Endodermal cell (in vitro differentiated cells): ENCODE measurements at regions not wholly inside any gene's neighbourhood (a gene's known extent, or its start where the extent isn't known, plus 50 kb on each side); places are given as distances from the start of the nearest gene placed in this dataset.

ENCODE experiments used
- DNase-seq: peaks from one replicate; pipeline ENCODE4 v3.0.0-alpha.2; 2017
- H3K27ac ChIP-seq: 2 replicates; pipeline ENCODE4 v1.5.1; 2013; ENCODE audit warnings: mild to moderate bottlenecking, low read depth, low read length, moderate library complexity
- H3K27me3 ChIP-seq: 2 replicates; pipeline ENCODE4 v1.6.1; 2013; ENCODE audit warnings: mild to moderate bottlenecking, low read length, moderate library complexity; ENCODE audit not compliant: insufficient read depth, control insufficient read depth, poor library complexity, severe bottlenecking
- H3K36me3 ChIP-seq: 2 replicates; pipeline ENCODE4 v1.7.0; 2013; ENCODE audit warnings: mild to moderate bottlenecking, low read length, moderate library complexity; ENCODE audit not compliant: control insufficient read depth, insufficient read depth
- H3K4me1 ChIP-seq: one replicate; pipeline ENCODE4 v1.7.0; 2013; ENCODE audit warnings: low read length; ENCODE audit not compliant: control insufficient read depth, insufficient read depth
- H3K4me3 ChIP-seq: 2 replicates; pipeline ENCODE4 v1.5.1; 2013; ENCODE audit warnings: mild to moderate bottlenecking, low read length, moderate library complexity
- H3K9ac ChIP-seq: 2 replicates; pipeline ENCODE4 v1.6.1; 2013; ENCODE audit warnings: mild to moderate bottlenecking, low read length, moderate library complexity; ENCODE audit not compliant: poor library complexity, severe bottlenecking; ENCODE audit errors: extremely low read depth
- H3K9me3 ChIP-seq: 2 replicates; pipeline ENCODE4 v1.6.1; 2013; ENCODE audit warnings: mild to moderate bottlenecking, low read length, moderate library complexity; ENCODE audit not compliant: control insufficient read depth
- H3K27ac Mint-ChIP-seq: 2 replicates; pipeline ENCODE4 v1.8.0; 2020; ENCODE audit warnings: mixed read lengths
- H3K27me3 Mint-ChIP-seq: 2 replicates; pipeline ENCODE4 v1.8.0; 2021; ENCODE audit warnings: mild to moderate bottlenecking, mixed read lengths; ENCODE audit not compliant: insufficient read depth
- H3K36me3 Mint-ChIP-seq: 2 replicates; pipeline ENCODE4 v1.8.0; 2020; ENCODE audit warnings: low read depth, mixed read lengths
- H3K4me1 Mint-ChIP-seq: 2 replicates; pipeline ENCODE4 v1.8.0; 2020; ENCODE audit warnings: mixed read lengths
- H3K4me3 Mint-ChIP-seq: 2 replicates; pipeline ENCODE4 v1.8.0; 2020; ENCODE audit warnings: mild to moderate bottlenecking, moderate library complexity, mixed read lengths
- H3K9me3 Mint-ChIP-seq: 2 replicates; pipeline ENCODE4 v1.8.0; 2020; ENCODE audit warnings: mild to moderate bottlenecking, mixed read lengths
- WGBS, 2 experiments: methylation state at CpG; one replicate each; pipeline versions ENCODE4 v1.1.5 to v1.1.7; 2013; ENCODE audit warnings: missing lambda C conversion rate in 2 of 2, mixed read lengths in 1 of 2; ENCODE audit not compliant: insufficient coverage in 1 of 2, insufficient read length in 1 of 2; 5-methylcytosine and 5-hydroxymethylcytosine counted together
- TF ChIP-seq, protein P1 (sequence below): fragments of 200-600 bp; sonication (generic); conservative IDR thresholded peaks from 2 replicates; pipeline ENCODE4 v1.5.0; 2021; ENCODE audit warnings: antibody characterized with exemption, mild to moderate bottlenecking

- H3K27me3 ChIP-seq: no peaks in the 10 kb centered on the region
- Mint-ChIP-seq H3K27ac (no peak overlapping the region), H3K4me3 (no peak overlapping the region), H3K9me3 (peaks cover 13% of the 10 kb centered on the region), H3K36me3 (no peaks in the 10 kb centered on the region), H3K27me3 (no peaks in the 10 kb centered on the region), H3K4me1 (no peaks in the 10 kb centered on the region)
- H3K4me3 ChIP-seq: no peak overlapping the region
- no peak overlapping the region for H3K27ac ChIP-seq
- no peaks in the 10 kb centered on the region for H3K4me1 ChIP-seq
- peaks cover 4% of the 10 kb centered on the region for H3K9me3 ChIP-seq
- WGBS, 2 experiments: 92 to 97% methylated on average over 29 to 66 of the region's 66 CpGs
- TF ChIP-seq, protein P1, sequence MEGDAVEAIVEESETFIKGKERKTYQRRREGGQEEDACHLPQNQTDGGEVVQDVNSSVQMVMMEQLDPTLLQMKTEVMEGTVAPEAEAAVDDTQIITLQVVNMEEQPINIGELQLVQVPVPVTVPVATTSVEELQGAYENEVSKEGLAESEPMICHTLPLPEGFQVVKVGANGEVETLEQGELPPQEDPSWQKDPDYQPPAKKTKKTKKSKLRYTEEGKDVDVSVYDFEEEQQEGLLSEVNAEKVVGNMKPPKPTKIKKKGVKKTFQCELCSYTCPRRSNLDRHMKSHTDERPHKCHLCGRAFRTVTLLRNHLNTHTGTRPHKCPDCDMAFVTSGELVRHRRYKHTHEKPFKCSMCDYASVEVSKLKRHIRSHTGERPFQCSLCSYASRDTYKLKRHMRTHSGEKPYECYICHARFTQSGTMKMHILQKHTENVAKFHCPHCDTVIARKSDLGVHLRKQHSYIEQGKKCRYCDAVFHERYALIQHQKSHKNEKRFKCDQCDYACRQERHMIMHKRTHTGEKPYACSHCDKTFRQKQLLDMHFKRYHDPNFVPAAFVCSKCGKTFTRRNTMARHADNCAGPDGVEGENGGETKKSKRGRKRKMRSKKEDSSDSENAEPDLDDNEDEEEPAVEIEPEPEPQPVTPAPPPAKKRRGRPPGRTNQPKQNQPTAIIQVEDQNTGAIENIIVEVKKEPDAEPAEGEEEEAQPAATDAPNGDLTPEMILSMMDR: no peak
- DNase-seq: no peak
- H3K9ac ChIP-seq: no peak overlapping the region
- H3K36me3 ChIP-seq: no peaks in the 10 kb centered on the region
These were observed 673.9 kb downstream of the SLC16A7 start for GRCh38 chr12:60269611-60270269.

DNA sequence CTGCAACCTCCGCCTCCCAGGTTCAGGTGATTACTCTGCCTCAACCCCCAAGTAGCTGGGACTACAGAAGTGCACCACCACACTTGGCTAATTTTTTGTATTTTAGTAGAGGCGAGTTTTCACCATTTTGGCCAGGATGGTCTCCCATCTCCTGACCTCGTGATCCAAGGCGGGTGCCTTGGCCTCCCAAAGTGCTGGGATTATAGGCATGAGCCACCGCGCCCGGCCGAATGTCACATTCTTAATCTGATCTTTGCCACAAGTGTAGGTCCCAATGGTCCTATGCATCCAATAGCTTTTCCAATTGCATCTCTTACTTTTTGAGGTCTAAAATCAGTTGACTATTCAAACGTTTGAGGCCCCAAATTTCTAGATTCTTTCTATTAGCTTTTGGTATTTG is 676.0 kb downstream of the SLC16A7 start:
- Mint-ChIP-seq H3K4me3 (no peak overlapping the region), H3K27me3 (no peaks in the 10 kb centered on the region), H3K36me3 (no peaks in the 10 kb centered on the region), H3K4me1 (no peaks in the 10 kb centered on the region), H3K27ac (no peak overlapping the region), H3K9me3 (peaks cover 13% of the 10 kb centered on the region)
- WGBS, 2 experiments: 77 to 79% methylated on average over 9 of the region's 9 CpGs
- Histone ChIP-seq H3K27me3 (no peaks in the 10 kb centered on the region), H3K27ac (no peak overlapping the region), H3K4me3 (no peak overlapping the region), H3K36me3 (no peaks in the 10 kb centered on the region), H3K9me3 (peaks cover 4% of the 10 kb centered on the region), H3K9ac (no peak overlapping the region), H3K4me1 (no peaks in the 10 kb centered on the region)
- TF ChIP-seq, protein P1: no peak
- DNase-seq: no peak

GRCh38 chr12:60278209-60278608 is 682.4 kb downstream of the SLC16A7 start:
- no peaks in the 10 kb centered on the region for H3K36me3 Mint-ChIP-seq
- no peak overlapping the region for H3K9ac ChIP-seq
- no peak overlapping the region for H3K27ac ChIP-seq
- no peaks in the 10 kb centered on the region for H3K27me3 Mint-ChIP-seq
- H3K9me3 Mint-ChIP-seq: peaks cover 25% of the 10 kb centered on the region
- no peak for DNase-seq
- no peaks in the 10 kb centered on the region for H3K4me1 ChIP-seq
- H3K27me3 ChIP-seq: no peaks in the 10 kb centered on the region
- H3K9me3 ChIP-seq: peaks cover 23% of the 10 kb centered on the region
- H3K36me3 ChIP-seq: no peaks in the 10 kb centered on the region
- peak overlapping the region; percentile 12 for H3K4me3 ChIP-seq
- 76% methylated on average over 2 of the region's 2 CpGs; no CpG with 5 or more reads in 1 of the 2 experiments for WGBS, 2 experiments
- H3K4me1 Mint-ChIP-seq: peaks cover 4% of the 10 kb centered on the region
- TF ChIP-seq, protein P1: no peak
- no peak overlapping the region for H3K4me3 Mint-ChIP-seq
- no peak overlapping the region for H3K27ac Mint-ChIP-seq
